NB4 (cell line): ENCODE measurements at regions not wholly inside any gene's neighbourhood (a gene's known extent, or its start where the extent isn't known, plus 50 kb on each side); places are given as distances from the start of the nearest gene placed in this dataset.

Experiments
- POLR2A ChIP-seq: IDR thresholded peaks from 2 replicates; pipeline ENCODE4 v1.6.1; 2011; ENCODE audit warnings: mild to moderate bottlenecking; ENCODE audit not compliant: insufficient read length; ENCODE audit errors: extremely low read depth
- TF ChIP-seq, protein P1 (sequence below): IDR thresholded peaks from one replicate; pipeline ENCODE4 v1.5.1; 2012; ENCODE audit warnings: low read depth, low read length

GRCh38 chr3:182455011-182455410, 338.3 kb upstream of the ATP11B start:
- TF ChIP-seq, protein P1, sequence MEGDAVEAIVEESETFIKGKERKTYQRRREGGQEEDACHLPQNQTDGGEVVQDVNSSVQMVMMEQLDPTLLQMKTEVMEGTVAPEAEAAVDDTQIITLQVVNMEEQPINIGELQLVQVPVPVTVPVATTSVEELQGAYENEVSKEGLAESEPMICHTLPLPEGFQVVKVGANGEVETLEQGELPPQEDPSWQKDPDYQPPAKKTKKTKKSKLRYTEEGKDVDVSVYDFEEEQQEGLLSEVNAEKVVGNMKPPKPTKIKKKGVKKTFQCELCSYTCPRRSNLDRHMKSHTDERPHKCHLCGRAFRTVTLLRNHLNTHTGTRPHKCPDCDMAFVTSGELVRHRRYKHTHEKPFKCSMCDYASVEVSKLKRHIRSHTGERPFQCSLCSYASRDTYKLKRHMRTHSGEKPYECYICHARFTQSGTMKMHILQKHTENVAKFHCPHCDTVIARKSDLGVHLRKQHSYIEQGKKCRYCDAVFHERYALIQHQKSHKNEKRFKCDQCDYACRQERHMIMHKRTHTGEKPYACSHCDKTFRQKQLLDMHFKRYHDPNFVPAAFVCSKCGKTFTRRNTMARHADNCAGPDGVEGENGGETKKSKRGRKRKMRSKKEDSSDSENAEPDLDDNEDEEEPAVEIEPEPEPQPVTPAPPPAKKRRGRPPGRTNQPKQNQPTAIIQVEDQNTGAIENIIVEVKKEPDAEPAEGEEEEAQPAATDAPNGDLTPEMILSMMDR: no peak
- TF ChIP-seq POLR2A: no peak
